BE2C (cell line): ENCODE measurements at regions not wholly inside any gene's neighbourhood (a gene's known extent, or its start where the extent isn't known, plus 50 kb on each side); places are given as distances from the start of the nearest gene placed in this dataset.

Experiments
- DNase-seq: peaks from one replicate; pipeline ENCODE4 v3.0.0-alpha.2; 2020
- H3K27me3 ChIP-seq: fragments of 250-450 bp; sonication (Bioruptor Pico); 2 replicates; pipeline ENCODE4 v1.5.1; 2020; ENCODE audit warnings: mild to moderate bottlenecking
- H3K36me3 ChIP-seq: fragments of 250-450 bp; sonication (Bioruptor Pico); 2 replicates; pipeline ENCODE4 v1.5.1; 2020; ENCODE audit warnings: mild to moderate bottlenecking
- H3K4me1 ChIP-seq: fragments of 250-450 bp; sonication (Bioruptor Pico); 2 replicates; pipeline ENCODE4 v1.5.1; 2020
- H3K4me3 ChIP-seq: 2 replicates; pipeline ENCODE4 v1.5.1; 2011; ENCODE audit warnings: low read depth, low read length
- H3K9me3 ChIP-seq: fragments of 250-450 bp; sonication (Bioruptor Pico); 2 replicates; pipeline ENCODE4 v1.5.1; 2020
- TF ChIP-seq, protein P1 (sequence below): IDR thresholded peaks from 2 replicates; pipeline ENCODE4 v1.5.1; 2012; ENCODE audit warnings: mild to moderate bottlenecking, low read depth, low read length

DNA sequence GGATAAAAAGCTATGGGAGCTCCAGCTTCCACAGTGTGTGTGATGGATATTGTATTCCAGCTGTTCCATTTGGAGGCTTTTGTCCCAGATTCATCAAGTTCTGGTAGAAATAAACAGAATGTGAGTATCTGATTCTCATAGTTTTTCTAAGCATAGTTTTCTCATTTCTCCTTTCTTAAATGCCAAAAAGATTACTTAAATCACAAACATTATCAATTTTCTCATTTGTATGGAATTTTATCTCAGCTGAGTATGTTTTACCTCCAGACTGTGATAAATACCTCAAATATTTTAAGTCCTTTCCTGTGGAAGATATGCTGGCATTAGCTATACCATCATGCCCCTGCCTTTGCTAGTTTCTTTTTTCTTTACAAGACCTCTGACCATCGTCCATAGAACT, 767.3 kb downstream of the TFAP2A start:
- no peaks in the 10 kb centered on the region for H3K9me3 ChIP-seq
- DNase-seq = no peak
- H3K4me1 ChIP-seq = no peaks in the 10 kb centered on the region
- H3K27me3 ChIP-seq = no peaks in the 10 kb centered on the region
- no peak overlapping the region for H3K4me3 ChIP-seq
- no peaks in the 10 kb centered on the region for H3K36me3 ChIP-seq
- TF ChIP-seq, protein P1, sequence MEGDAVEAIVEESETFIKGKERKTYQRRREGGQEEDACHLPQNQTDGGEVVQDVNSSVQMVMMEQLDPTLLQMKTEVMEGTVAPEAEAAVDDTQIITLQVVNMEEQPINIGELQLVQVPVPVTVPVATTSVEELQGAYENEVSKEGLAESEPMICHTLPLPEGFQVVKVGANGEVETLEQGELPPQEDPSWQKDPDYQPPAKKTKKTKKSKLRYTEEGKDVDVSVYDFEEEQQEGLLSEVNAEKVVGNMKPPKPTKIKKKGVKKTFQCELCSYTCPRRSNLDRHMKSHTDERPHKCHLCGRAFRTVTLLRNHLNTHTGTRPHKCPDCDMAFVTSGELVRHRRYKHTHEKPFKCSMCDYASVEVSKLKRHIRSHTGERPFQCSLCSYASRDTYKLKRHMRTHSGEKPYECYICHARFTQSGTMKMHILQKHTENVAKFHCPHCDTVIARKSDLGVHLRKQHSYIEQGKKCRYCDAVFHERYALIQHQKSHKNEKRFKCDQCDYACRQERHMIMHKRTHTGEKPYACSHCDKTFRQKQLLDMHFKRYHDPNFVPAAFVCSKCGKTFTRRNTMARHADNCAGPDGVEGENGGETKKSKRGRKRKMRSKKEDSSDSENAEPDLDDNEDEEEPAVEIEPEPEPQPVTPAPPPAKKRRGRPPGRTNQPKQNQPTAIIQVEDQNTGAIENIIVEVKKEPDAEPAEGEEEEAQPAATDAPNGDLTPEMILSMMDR = no peak

DNA sequence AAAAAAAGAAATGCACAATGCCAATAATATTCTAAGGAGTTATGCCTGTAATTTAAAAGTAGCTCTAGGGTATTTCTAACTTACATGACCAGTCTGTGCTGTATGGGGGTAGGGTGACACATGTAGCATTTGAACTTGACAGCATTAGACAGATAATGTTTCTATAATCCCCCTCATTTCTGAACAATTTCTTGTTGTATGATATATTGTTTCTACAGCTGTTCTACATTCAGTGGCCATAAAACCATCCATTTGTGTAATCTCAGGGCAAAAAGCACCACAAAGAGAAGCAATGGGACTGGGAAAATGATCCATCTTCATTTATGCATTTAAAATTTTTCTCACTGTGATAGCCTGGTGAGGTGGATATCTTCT, 767.8 kb downstream of the TFAP2A start:
- Histone ChIP-seq H3K27me3 (no peaks in the 10 kb centered on the region), H3K9me3 (no peaks in the 10 kb centered on the region), H3K36me3 (no peaks in the 10 kb centered on the region), H3K4me3 (no peak overlapping the region), H3K4me1 (no peaks in the 10 kb centered on the region)
- DNase-seq = no peak
- TF ChIP-seq, protein P1 = no peak

DNA sequence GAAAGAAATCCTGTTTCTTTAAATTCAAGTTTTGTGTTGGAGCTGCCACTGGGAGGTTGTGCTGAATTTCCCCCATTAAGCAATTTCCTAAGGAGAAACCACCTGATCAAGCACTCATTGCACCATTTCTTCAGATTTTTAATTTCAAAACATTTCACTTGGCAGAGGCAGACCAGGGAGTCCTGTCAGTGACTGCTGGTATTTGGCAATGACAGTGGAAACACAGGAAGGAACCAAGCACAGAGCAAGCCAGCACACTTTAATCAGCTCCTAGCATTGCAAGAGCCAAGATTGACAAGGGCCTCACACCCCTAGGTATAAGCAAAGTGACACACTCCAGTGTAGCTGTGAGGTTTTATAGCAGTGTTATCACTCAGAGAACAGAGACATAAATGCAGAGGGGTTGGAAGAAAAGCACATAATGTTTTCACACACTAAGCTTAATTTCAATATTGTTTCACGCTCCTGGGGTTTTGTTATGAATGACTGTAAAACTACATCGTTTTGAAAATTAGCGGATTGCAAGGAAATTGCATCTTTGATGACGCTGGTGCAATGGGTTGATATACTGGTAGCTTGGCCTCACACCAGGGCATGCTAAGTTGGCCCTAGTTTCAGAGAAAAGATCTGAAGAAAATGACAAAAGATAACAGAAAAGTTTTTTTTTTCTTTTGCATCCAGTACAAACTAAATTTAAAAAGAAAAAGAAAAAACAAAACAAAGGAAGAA, 768.4 kb downstream of the TFAP2A start:
- no peak overlapping the region for H3K4me3 ChIP-seq
- no peaks in the 10 kb centered on the region for H3K36me3 ChIP-seq
- no peak for DNase-seq
- no peaks in the 10 kb centered on the region for H3K4me1 ChIP-seq
- TF ChIP-seq, protein P1 = no peak
- H3K9me3 ChIP-seq = no peaks in the 10 kb centered on the region
- H3K27me3 ChIP-seq = no peaks in the 10 kb centered on the region

DNA sequence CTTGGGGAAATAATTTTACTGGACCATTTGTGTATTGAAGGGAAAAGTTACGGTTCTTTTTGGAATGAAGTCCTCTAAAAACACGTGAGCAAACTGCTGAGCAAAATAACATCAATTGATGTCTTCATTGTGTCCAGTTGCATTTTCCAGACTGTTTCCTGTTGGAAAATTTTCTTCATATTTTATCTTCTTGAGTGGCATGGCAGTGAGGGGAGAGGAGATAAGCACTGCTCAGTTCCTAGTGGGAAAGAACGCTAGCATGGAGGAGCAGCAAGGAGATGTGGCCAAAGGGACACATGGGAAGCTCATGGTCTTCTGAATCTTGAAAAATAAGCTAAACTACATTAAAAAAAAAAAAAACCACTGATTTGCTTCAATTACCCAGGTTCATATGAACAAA, 776.0 kb downstream of the TFAP2A start:
- Histone ChIP-seq H3K4me1 (no peaks in the 10 kb centered on the region), H3K27me3 (no peaks in the 10 kb centered on the region), H3K36me3 (no peaks in the 10 kb centered on the region), H3K9me3 (no peaks in the 10 kb centered on the region; the same call in 1 of the 2 replicates), H3K4me3 (no peak overlapping the region)
- no peak for DNase-seq
- TF ChIP-seq, protein P1 = no peak

DNA sequence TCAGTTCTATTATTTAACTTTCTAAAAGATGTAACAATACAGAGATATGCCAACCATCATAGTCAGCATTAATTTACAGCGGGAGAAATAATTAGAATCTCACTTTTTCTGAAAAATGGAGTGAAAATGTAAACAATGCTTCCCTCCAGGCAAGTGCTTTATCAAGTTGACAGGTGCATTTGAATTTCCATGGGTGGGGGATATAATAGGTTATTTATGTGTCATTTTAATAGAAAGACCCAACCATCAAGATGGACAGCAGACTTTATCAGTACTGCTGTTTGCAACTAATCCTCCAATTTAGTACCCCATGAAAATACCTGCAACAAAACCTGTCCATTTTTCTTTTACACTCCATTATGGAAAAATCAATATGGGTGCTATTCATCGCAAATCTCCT, 780.1 kb downstream of the TFAP2A start:
- Histone ChIP-seq H3K9me3 (no peaks in the 10 kb centered on the region; the same call in 1 of the 2 replicates), H3K4me1 (no peaks in the 10 kb centered on the region), H3K27me3 (no peaks in the 10 kb centered on the region), H3K36me3 (no peaks in the 10 kb centered on the region), H3K4me3 (no peak overlapping the region)
- TF ChIP-seq, protein P1 = no peak
- no peak for DNase-seq

DNA sequence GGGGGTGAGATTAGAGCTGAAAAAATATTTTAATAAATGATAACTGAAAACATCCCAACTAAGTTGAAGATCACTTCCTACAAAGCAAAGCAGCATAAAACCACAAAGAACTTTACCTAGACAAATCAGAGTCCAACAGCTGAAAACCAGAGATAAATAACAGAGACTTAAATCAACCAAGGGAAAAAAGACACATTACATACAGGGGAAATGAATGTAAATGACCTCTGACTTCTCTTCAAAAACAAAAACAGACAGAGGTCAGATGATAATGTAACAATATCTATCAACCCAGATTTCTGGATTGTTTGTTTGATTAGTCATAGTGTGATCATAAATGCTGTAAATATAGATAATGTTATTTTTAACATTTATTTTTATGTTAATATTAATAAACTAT, 782.8 kb downstream of the TFAP2A start:
- no peak overlapping the region for H3K4me3 ChIP-seq
- DNase-seq = no peak

More for the DNA sequence above, 782.8 kb downstream of the TFAP2A start:
- TF ChIP-seq, protein P1 = no peak
- H3K4me1 ChIP-seq = no peaks in the 10 kb centered on the region
- H3K27me3 ChIP-seq = no peaks in the 10 kb centered on the region
- H3K36me3 ChIP-seq = no peaks in the 10 kb centered on the region
- H3K9me3 ChIP-seq = no peaks in the 10 kb centered on the region; the same call in 1 of the 2 replicates
